Breast epithelium (tissue), 4 donors: ENCODE measurements at regions not wholly inside any gene's neighbourhood (a gene's known extent, or its start where the extent isn't known, plus 50 kb on each side); places are given as distances from the start of the nearest gene placed in this dataset.

Source experiments
- DNase-seq, 2 donors: peaks; one replicate each; pipeline ENCODE4 v3.0.0-alpha.2; 2019; ENCODE audit warnings: low spot score in 2 of 2
- H3K27ac ChIP-seq, 2 donors: fragments of 200-600 bp; sonication (generic) in 1 of 2; one replicate each; pipeline ENCODE4 v1.5.1; 2016 to 2019; ENCODE audit warnings: mild to moderate bottlenecking in 1 of 2
- H3K27me3 ChIP-seq, 2 donors: fragments of 200-600 bp; sonication (generic) in 1 of 2; one replicate each; pipeline versions ENCODE4 v1.5.1 to v1.6.0; 2017 to 2019; ENCODE audit warnings: control low read depth in 1 of 2, mild to moderate bottlenecking in 1 of 2
- H3K36me3 ChIP-seq: fragments of 200-600 bp; one replicate; pipeline ENCODE4 v1.5.1; 2019
- H3K4me1 ChIP-seq, 2 donors: fragments of 200-600 bp; sonication (generic); one replicate each; pipeline ENCODE4 v1.5.1; 2016 to 2019; ENCODE audit warnings: control low read depth in 1 of 2
- H3K4me3 ChIP-seq, 3 donors: fragments of 200-600 bp; sonication (generic); 1 replicate in 2 of 3; 2 replicates in 1 of 3; pipeline ENCODE4 v1.5.1; 2016 to 2019; ENCODE audit warnings: mild to moderate bottlenecking in 3 of 3, moderate library complexity in 2 of 3
- H3K9me3 ChIP-seq, 2 donors: fragments of 200-600 bp; sonication (generic) in 1 of 2; one replicate each; pipeline ENCODE4 v1.5.1; 2016 to 2019; ENCODE audit warnings: control low read depth in 1 of 2
- CTCF ChIP-seq, 3 donors: fragments of 450-650 bp; IDR thresholded peaks; one replicate each; pipeline ENCODE4 v1.5.1; 2016 to 2017; ENCODE audit warnings: antibody characterized with exemption in 3 of 3, mild to moderate bottlenecking in 3 of 3, moderate library complexity in 3 of 3
- POLR2A ChIP-seq: fragments of 450-650 bp; IDR thresholded peaks from one replicate; pipeline ENCODE4 v1.6.1; 2016; ENCODE audit warnings: antibody characterized with exemption, mild to moderate bottlenecking, moderate library complexity
- POLR2AphosphoS5 ChIP-seq, 3 donors: sonication (generic); formaldehyde crosslinking; IDR thresholded peaks; one replicate each; pipeline ENCODE4 v1.6.1; 2017; ENCODE audit warnings: antibody characterized with exemption in 3 of 3
- intact Hi-C: fragments of 100-400 bp; cut with DNase I; formaldehyde crosslinking; loops from one replicate; pipeline ENCODE4 v1.15.1; 2023; ENCODE audit warnings: low total_unique reads

GRCh38 chr22:34881453-34881852 lies 184.5 kb upstream of the ISX start:
- intact Hi-C loops: no loop called here
- no peaks in the 10 kb centered on the region for H3K9me3 ChIP-seq
- TF ChIP-seq POLR2AphosphoS5 (IDR thresholded peaks at IDR 0.05): no peak
- TF ChIP-seq CTCF (IDR thresholded peaks at IDR 0.05): no peak
- TF ChIP-seq POLR2A: no peak
- no peak overlapping the region for H3K4me3 ChIP-seq
- H3K36me3 ChIP-seq: no peaks in the 10 kb centered on the region
- H3K27ac ChIP-seq: no peak overlapping the region
- H3K27me3 ChIP-seq: peaks cover 0 to 4% of the 10 kb centered on the region in 2 donors
- DNase-seq: no peak
- H3K4me1 ChIP-seq: no peaks in the 10 kb centered on the region

- no peak overlapping the region for H3K27ac ChIP-seq
- TF ChIP-seq POLR2A: no peak
- TF ChIP-seq CTCF (IDR thresholded peaks at IDR 0.05): no peak
- no peak for TF ChIP-seq POLR2AphosphoS5 (IDR thresholded peaks at IDR 0.05)
- DNase-seq: peak in 1 of 2 donors; percentile 22
- H3K36me3 ChIP-seq: no peaks in the 10 kb centered on the region
- H3K9me3 ChIP-seq: peaks cover 5 to 9% of the 10 kb centered on the region in 2 donors
- intact Hi-C loops: no loop called here
- no peak overlapping the region for H3K4me3 ChIP-seq
- H3K27me3 ChIP-seq: no peaks in the 10 kb centered on the region
- no peaks in the 10 kb centered on the region for H3K4me1 ChIP-seq
Measured at GRCh38 chr22:34885852-34886251, 180.1 kb upstream of the ISX start.

GRCh38 chr22:34886391-34886790 lies 179.6 kb upstream of the ISX start:
- no peak for DNase-seq
- peaks cover 5 to 9% of the 10 kb centered on the region in 2 donors for H3K9me3 ChIP-seq
- peak overlapping the region in 1 of 2 donors; percentile 42 for H3K27ac ChIP-seq
- H3K4me1 ChIP-seq: no peaks in the 10 kb centered on the region
- no peaks in the 10 kb centered on the region for H3K36me3 ChIP-seq
- intact Hi-C loops: no loop called here
- no peak for TF ChIP-seq CTCF (IDR thresholded peaks at IDR 0.05)
- TF ChIP-seq POLR2AphosphoS5 (IDR thresholded peaks at IDR 0.05): no peak
- no peak for TF ChIP-seq POLR2A
- H3K27me3 ChIP-seq: no peaks in the 10 kb centered on the region
- H3K4me3 ChIP-seq: no peak overlapping the region

- Histone ChIP-seq H3K36me3 (no peaks in the 10 kb centered on the region), H3K4me1 (no peaks in the 10 kb centered on the region), H3K27me3 (no peaks in the 10 kb centered on the region), H3K9me3 (peaks cover 5 to 9% of the 10 kb centered on the region in 2 donors), H3K4me3 (no peak overlapping the region), H3K27ac (peak overlapping the region in 1 of 2 donors; percentile 42)
- DNase-seq: no peak
- TF ChIP-seq CTCF (IDR thresholded peaks at IDR 0.05) (no peak), POLR2A (no peak), POLR2AphosphoS5 (IDR thresholded peaks at IDR 0.05) (no peak)
- intact Hi-C loops: no loop called here
Measured at GRCh38 chr22:34886812-34887211, 179.1 kb upstream of the ISX start.

GRCh38 chr22:34897126-34897525 lies 168.8 kb upstream of the ISX start:
- peaks cover 0 to 16% of the 10 kb centered on the region in 2 donors for H3K27me3 ChIP-seq
- TF ChIP-seq POLR2A (no peak), POLR2AphosphoS5 (IDR thresholded peaks at IDR 0.05) (no peak), CTCF (IDR thresholded peaks at IDR 0.05) (no peak)
- no peaks in the 10 kb centered on the region for H3K4me1 ChIP-seq
- H3K36me3 ChIP-seq: no peaks in the 10 kb centered on the region
- H3K27ac ChIP-seq: no peak overlapping the region
- intact Hi-C loops: no loop called here
- no peak for DNase-seq
- H3K4me3 ChIP-seq: no peak overlapping the region
- H3K9me3 ChIP-seq: no peaks in the 10 kb centered on the region
